ENCODE measurements at regions not wholly inside any gene's neighbourhood (a gene's known extent, or its start where the extent isn't known, plus 50 kb on each side); places are given as distances from the start of the nearest gene placed in this dataset.

DNA sequence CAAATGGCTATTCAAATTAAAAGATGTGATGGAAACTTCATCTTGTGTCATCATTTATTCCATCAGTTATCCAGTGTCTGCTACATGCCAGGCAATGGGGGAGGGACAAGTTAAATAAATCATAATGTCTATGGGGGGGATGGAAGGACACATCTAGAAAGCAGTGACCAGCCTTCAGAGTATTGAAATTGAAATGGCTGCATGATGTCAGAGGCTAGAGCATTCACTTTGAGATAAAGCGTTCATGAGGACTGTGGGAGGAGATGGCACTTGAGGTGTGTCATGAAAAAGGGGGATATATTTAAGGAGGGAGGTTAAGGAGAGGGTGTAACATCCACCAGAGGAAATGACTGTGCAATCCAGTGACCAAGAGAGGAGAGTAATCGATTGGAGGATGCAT, 50.6 kb downstream of the SLIT2 start:
- no peak overlapping the region for H3K27ac ChIP-seq (ENCODE audit: low read depth in 2 of 2, low read length in 1 of 2)
- H3K4me1 ChIP-seq (ENCODE audit: control insufficient read depth in 2 of 2, insufficient read depth in 2 of 2, low read length in 1 of 2): no peaks in the 10 kb centered on the region
- H3K9me3 ChIP-seq (ENCODE audit: control insufficient read depth in 2 of 2, insufficient read depth in 1 of 2, low read depth in 1 of 2, low read length in 1 of 2): no peaks in the 10 kb centered on the region
- no peaks in the 10 kb centered on the region for H3K36me3 ChIP-seq (ENCODE audit: control insufficient read depth in 2 of 2, insufficient read depth in 2 of 2, low read length in 1 of 2)
- 82 to 88% methylated on average over 2 of the region's 2 CpGs for WGBS, 2 donors
- H3K27me3 ChIP-seq (ENCODE audit: control insufficient read depth in 1 of 2, insufficient read depth in 2 of 2, low read length in 2 of 2): no peaks in the 10 kb centered on the region
- no peak overlapping the region for H3K4me3 ChIP-seq (ENCODE audit: low read depth in 1 of 2, low read length in 2 of 2)

DNA sequence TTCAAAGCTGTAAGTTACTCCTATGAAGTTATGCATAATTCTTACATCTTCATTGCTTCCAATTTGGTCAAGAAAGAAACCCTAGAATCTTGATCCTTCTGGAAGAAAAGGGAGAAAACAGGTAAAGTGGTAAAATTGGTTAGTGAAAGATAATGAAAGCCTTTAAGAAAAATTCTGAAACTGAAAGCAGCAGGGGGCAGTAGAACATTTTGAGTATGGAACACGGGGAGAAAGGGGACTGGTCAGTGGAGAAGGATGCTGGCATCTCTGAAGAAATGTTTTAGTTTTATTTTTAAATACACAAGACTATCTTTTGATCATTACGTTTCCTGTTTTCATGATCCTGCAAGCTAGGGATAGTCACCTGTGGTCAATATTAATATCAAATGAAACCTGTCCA, 54.3 kb downstream of the SLIT2 start:
- H3K36me3 ChIP-seq (ENCODE audit: control insufficient read depth in 2 of 2, insufficient read depth in 2 of 2, low read length in 1 of 2): no peaks in the 10 kb centered on the region
- H3K27me3 ChIP-seq (ENCODE audit: control insufficient read depth in 1 of 2, insufficient read depth in 2 of 2, low read length in 2 of 2): no peaks in the 10 kb centered on the region
- H3K4me3 ChIP-seq (ENCODE audit: low read depth in 1 of 2, low read length in 2 of 2): no peak overlapping the region
- no peaks in the 10 kb centered on the region for H3K4me1 ChIP-seq (ENCODE audit: control insufficient read depth in 2 of 2, insufficient read depth in 2 of 2, low read length in 1 of 2)
- 26 to 37% methylated on average over 2 of the region's 2 CpGs for WGBS, 2 donors
- H3K9me3 ChIP-seq (ENCODE audit: control insufficient read depth in 2 of 2, insufficient read depth in 1 of 2, low read depth in 1 of 2, low read length in 1 of 2): no peaks in the 10 kb centered on the region
- H3K27ac ChIP-seq (ENCODE audit: low read depth in 2 of 2, low read length in 1 of 2): no peak overlapping the region

GRCh38 chr4:20311856-20312255, 60.2 kb downstream of the SLIT2 start:
- no peaks in the 10 kb centered on the region for H3K36me3 ChIP-seq (ENCODE audit: control insufficient read depth in 2 of 2, insufficient read depth in 2 of 2, low read length in 1 of 2)
- no peak overlapping the region for H3K27ac ChIP-seq (ENCODE audit: low read depth in 2 of 2, low read length in 1 of 2)
- no peaks in the 10 kb centered on the region for H3K9me3 ChIP-seq (ENCODE audit: control insufficient read depth in 2 of 2, insufficient read depth in 1 of 2, low read depth in 1 of 2, low read length in 1 of 2)
- 82 to 86% methylated on average over 2 of the region's 2 CpGs for WGBS, 2 donors
- H3K27me3 ChIP-seq (ENCODE audit: control insufficient read depth in 1 of 2, insufficient read depth in 2 of 2, low read length in 2 of 2): no peaks in the 10 kb centered on the region
- H3K4me3 ChIP-seq (ENCODE audit: low read depth in 1 of 2, low read length in 2 of 2): no peak overlapping the region
- H3K4me1 ChIP-seq (ENCODE audit: control insufficient read depth in 2 of 2, insufficient read depth in 2 of 2, low read length in 1 of 2): no peaks in the 10 kb centered on the region

DNA sequence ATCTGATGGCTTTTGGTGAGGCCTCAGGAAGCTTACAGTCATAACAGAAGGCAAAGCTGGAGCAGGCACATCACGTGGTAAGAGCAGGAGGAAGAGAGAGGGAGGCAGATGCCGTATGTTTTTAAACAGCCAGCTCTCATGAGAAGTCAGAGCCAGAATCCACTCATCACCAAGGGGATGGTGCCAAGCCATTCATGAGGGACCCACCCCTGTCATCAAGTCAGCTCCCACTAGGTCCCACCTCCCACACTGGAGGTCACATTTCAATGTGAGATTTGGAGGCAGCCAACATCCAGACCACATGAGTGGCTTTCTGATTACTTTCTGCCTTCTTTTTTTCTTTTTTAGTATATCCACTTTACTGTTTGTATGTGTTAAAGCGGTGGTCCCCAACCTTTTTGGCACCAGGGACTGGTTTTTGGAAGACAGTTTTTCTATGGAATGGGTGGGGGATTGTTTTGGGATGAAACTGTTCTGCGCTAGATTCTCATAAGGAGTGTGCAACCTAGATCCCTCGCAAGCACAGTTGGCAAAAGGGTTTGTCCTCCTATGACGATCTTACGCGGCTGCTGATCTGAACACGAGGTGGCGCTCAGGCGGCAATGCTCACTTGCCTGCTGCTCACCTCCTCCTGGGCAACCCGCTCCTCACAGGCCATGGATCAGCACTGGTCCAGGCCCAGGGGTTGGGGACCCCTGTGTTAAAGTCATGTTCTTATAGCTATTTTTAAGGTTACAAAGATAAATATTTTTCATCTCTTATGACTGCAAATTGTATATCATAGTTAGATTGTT, 61.7 kb downstream of the SLIT2 start:
- no peaks in the 10 kb centered on the region for H3K4me1 ChIP-seq (ENCODE audit: control insufficient read depth in 2 of 2, insufficient read depth in 2 of 2, low read length in 1 of 2)
- H3K9me3 ChIP-seq (ENCODE audit: control insufficient read depth in 2 of 2, insufficient read depth in 1 of 2, low read depth in 1 of 2, low read length in 1 of 2): no peaks in the 10 kb centered on the region
- H3K27ac ChIP-seq (ENCODE audit: low read depth in 2 of 2, low read length in 1 of 2): no peak overlapping the region
- 68 to 74% methylated on average over 12 of the region's 12 CpGs for WGBS, 2 donors
- H3K27me3 ChIP-seq (ENCODE audit: control insufficient read depth in 1 of 2, insufficient read depth in 2 of 2, low read length in 2 of 2): no peaks in the 10 kb centered on the region
- no peaks in the 10 kb centered on the region for H3K36me3 ChIP-seq (ENCODE audit: control insufficient read depth in 2 of 2, insufficient read depth in 2 of 2, low read length in 1 of 2)
- H3K4me3 ChIP-seq (ENCODE audit: low read depth in 1 of 2, low read length in 2 of 2): no peak overlapping the region

DNA sequence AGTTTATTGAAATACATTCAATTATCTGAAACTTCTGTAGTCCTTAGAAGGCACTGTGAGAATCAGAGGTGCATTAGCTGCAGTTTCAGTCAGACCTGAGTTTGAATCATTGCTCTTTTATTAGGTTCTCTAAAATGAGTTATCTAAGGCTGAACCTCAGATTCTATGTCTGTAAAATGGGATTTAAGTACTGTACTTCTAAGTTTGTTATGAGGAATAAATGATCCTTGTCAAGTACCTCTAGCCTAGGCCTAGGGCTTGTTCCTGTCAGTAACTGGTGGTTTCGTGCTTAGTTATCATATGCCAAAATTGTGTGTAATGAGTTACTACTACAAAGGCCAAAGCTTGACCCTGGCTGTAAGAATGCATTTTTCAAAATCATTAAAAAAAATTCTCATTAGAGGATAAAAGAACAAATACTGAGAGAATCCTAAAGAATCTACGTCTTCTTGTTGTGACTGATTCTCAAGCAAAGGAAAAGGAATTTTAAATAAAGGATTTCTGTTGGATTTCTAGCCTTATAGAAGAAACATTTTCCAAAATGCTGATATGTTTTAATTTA, 65.8 kb downstream of the SLIT2 start:
- Histone ChIP-seq H3K27ac (ENCODE audit: low read depth in 2 of 2, low read length in 1 of 2) (no peak overlapping the region), H3K36me3 (ENCODE audit: control insufficient read depth in 2 of 2, insufficient read depth in 2 of 2, low read length in 1 of 2) (no peaks in the 10 kb centered on the region), H3K27me3 (ENCODE audit: control insufficient read depth in 1 of 2, insufficient read depth in 2 of 2, low read length in 2 of 2) (no peaks in the 10 kb centered on the region), H3K4me3 (ENCODE audit: low read depth in 1 of 2, low read length in 2 of 2) (no peak overlapping the region), H3K9me3 (ENCODE audit: control insufficient read depth in 2 of 2, insufficient read depth in 1 of 2, low read depth in 1 of 2, low read length in 1 of 2) (no peaks in the 10 kb centered on the region), H3K4me1 (ENCODE audit: control insufficient read depth in 2 of 2, insufficient read depth in 2 of 2, low read length in 1 of 2) (no peaks in the 10 kb centered on the region)
- WGBS, 2 donors: 63 to 65% methylated on average over 2 of the region's 2 CpGs

DNA sequence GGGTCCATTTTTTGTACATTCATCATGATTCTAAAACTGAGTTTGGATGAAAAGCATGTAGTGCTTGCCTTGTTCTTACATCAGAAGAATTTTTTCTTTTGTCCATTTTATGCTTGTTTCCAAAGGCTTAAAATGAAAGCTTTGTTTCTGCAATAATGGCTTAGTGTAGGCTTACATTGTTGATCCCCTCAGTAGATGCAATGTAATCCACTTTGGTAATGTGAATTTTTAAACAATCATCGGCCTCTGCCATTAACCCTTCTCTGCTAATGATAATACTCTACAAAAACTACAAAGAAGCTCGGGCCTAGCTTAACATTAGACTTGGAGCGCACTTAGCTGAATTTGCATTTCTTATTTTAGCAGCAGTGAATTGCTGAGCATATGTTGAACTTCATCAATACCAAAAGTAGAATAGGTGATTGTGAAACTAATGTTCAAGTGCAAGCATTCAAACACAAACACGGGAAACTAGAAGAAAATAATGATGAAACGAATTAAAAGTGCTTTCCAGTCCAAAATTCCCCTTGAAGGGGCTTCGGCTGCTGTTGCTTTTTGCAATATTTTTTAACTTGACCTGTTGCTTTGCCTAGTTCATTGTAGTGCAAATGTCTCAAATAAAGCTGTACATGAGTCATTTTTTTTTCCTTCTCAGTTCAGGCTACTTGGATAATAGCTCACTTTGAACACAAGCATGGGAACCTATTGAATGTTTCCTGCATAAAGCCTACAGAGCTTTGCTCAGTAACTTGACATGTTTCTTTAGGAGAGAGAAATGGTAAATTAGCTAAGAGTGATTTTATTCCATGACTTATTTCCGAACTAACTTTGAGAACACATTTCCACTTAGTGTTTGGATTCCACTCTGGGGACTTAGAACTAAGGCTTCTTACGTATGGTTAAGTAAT, 66.5 kb downstream of the SLIT2 start:
- Histone ChIP-seq H3K27ac (ENCODE audit: low read depth in 2 of 2, low read length in 1 of 2) (no peak overlapping the region), H3K9me3 (ENCODE audit: control insufficient read depth in 2 of 2, insufficient read depth in 1 of 2, low read depth in 1 of 2, low read length in 1 of 2) (no peaks in the 10 kb centered on the region), H3K27me3 (ENCODE audit: control insufficient read depth in 1 of 2, insufficient read depth in 2 of 2, low read length in 2 of 2) (no peaks in the 10 kb centered on the region), H3K4me1 (ENCODE audit: control insufficient read depth in 2 of 2, insufficient read depth in 2 of 2, low read length in 1 of 2) (no peaks in the 10 kb centered on the region), H3K36me3 (ENCODE audit: control insufficient read depth in 2 of 2, insufficient read depth in 2 of 2, low read length in 1 of 2) (no peaks in the 10 kb centered on the region), H3K4me3 (ENCODE audit: low read depth in 1 of 2, low read length in 2 of 2) (no peak overlapping the region)
- 59 to 67% methylated on average over 8 of the region's 8 CpGs for WGBS, 2 donors

- WGBS, 2 donors: 68 to 69% methylated on average over 1 of the region's 1 CpG
- Histone ChIP-seq H3K4me1 (ENCODE audit: control insufficient read depth in 2 of 2, insufficient read depth in 2 of 2, low read length in 1 of 2) (no peaks in the 10 kb centered on the region), H3K4me3 (ENCODE audit: low read depth in 1 of 2, low read length in 2 of 2) (no peak overlapping the region), H3K27me3 (ENCODE audit: control insufficient read depth in 1 of 2, insufficient read depth in 2 of 2, low read length in 2 of 2) (no peaks in the 10 kb centered on the region), H3K36me3 (ENCODE audit: control insufficient read depth in 2 of 2, insufficient read depth in 2 of 2, low read length in 1 of 2) (no peaks in the 10 kb centered on the region), H3K27ac (ENCODE audit: low read depth in 2 of 2, low read length in 1 of 2) (no peak overlapping the region), H3K9me3 (ENCODE audit: control insufficient read depth in 2 of 2, insufficient read depth in 1 of 2, low read depth in 1 of 2, low read length in 1 of 2) (no peaks in the 10 kb centered on the region)
Measured at GRCh38 chr4:20318909-20319277, 67.2 kb downstream of the SLIT2 start.

DNA sequence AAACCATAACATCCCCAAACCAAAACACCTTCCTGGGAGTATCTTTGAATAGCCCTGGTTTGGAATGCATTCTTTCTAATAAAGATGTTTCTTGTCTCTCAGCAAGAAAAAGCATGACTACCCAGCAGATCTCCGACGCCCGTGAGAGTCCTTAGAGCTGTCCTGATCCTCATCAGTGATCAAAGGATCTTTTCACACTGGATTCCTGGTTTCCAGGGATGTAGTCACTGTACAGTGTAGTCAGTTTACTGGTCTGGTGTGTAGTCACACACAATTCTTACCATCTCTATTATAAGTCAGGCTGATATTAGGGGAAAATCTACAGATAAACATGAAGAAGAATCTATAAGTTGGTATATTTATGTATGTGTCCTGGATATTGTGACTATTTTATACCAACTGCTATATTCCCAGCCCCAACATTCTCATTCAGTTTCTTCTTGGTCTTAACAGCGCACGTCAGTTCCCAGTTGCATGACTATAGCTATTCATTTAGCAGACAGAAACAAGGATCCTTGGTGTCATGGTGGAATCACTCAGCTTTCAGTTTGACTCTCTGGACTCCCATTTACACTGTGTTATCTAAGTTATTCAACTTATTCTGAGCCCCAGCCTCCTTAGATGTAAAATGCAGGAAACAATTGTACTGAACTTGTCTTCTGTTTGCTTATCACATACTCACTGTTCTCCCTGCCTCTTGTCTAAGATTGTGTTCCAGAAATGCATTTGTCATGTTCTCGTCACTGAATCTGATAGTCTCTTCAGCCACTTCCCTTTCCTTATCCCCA, 68.3 kb downstream of the SLIT2 start:
- WGBS, 2 donors: 85 to 89% methylated on average over 6 of the region's 6 CpGs
- H3K36me3 ChIP-seq (ENCODE audit: control insufficient read depth in 2 of 2, insufficient read depth in 2 of 2, low read length in 1 of 2): no peaks in the 10 kb centered on the region
- no peaks in the 10 kb centered on the region for H3K27me3 ChIP-seq (ENCODE audit: control insufficient read depth in 1 of 2, insufficient read depth in 2 of 2, low read length in 2 of 2)
- H3K27ac ChIP-seq (ENCODE audit: low read depth in 2 of 2, low read length in 1 of 2): no peak overlapping the region
- H3K4me3 ChIP-seq (ENCODE audit: low read depth in 1 of 2, low read length in 2 of 2): no peak overlapping the region
- no peaks in the 10 kb centered on the region for H3K9me3 ChIP-seq (ENCODE audit: control insufficient read depth in 2 of 2, insufficient read depth in 1 of 2, low read depth in 1 of 2, low read length in 1 of 2)
- H3K4me1 ChIP-seq (ENCODE audit: control insufficient read depth in 2 of 2, insufficient read depth in 2 of 2, low read length in 1 of 2): no peaks in the 10 kb centered on the region

DNA sequence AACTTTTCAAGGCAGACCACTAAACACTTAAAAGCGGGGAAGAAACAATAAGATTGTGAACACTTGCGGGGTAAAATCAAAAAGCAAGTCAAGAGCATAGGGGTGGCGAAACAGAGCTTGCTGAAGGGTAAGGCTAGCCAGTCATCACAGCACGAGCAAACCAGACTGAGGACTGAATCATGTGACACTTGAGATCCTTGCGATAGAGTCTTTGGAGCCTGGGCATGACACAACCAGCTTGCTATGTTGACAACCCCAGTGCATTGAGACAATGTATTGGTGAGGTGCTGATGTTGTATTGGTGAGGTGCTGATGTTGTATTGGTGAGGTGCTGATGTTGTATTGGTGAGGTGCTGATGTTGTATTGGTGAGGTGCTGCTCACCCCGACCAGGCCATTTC, 72.3 kb downstream of the SLIT2 start:
- H3K36me3 ChIP-seq (ENCODE audit: control insufficient read depth in 2 of 2, insufficient read depth in 2 of 2, low read length in 1 of 2): no peaks in the 10 kb centered on the region
- no peaks in the 10 kb centered on the region for H3K4me1 ChIP-seq (ENCODE audit: control insufficient read depth in 2 of 2, insufficient read depth in 2 of 2, low read length in 1 of 2)
- no peaks in the 10 kb centered on the region for H3K27me3 ChIP-seq (ENCODE audit: control insufficient read depth in 1 of 2, insufficient read depth in 2 of 2, low read length in 2 of 2)
- H3K4me3 ChIP-seq (ENCODE audit: low read depth in 1 of 2, low read length in 2 of 2): no peak overlapping the region
- H3K27ac ChIP-seq (ENCODE audit: low read depth in 2 of 2, low read length in 1 of 2): no peak overlapping the region
- WGBS, 2 donors: 89% methylated on average over 6 of the region's 6 CpGs
- no peaks in the 10 kb centered on the region for H3K9me3 ChIP-seq (ENCODE audit: control insufficient read depth in 2 of 2, insufficient read depth in 1 of 2, low read depth in 1 of 2, low read length in 1 of 2)
